ENCODE measurements at regions not wholly inside any gene's neighbourhood (a gene's known extent, or its start where the extent isn't known, plus 50 kb on each side); places are given as distances from the start of the nearest gene placed in this dataset.

DNA sequence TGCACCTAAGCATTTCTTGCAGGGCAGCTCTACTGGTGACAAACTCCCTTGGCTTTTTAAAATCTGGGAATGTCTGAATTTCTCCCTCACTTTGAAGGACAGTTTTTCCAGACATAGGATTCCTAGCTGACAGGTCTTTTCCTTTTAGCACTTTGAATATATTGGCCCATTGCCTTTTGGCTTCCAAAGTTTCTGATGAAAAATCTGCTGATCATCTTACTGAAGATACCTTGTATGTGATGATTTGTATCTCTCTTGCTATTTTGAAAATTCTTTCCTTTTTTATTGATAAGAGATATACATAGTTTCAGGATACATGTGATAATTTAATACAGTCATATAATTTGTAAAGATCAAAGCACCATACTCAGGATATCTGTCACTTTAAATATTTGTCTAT is 211.1 kb downstream of the ZIC5 start:
- TF ChIP-seq CTCF (IDR thresholded peaks at IDR 0.05; ENCODE audit: poor library complexity) (no peak), EZH2phosphoT487 (IDR thresholded peaks at IDR 0.05; ENCODE audit: low read depth, severe bottlenecking, unreplicated experiment) (no peak), EZH2 (IDR thresholded peaks at IDR 0.05; ENCODE audit: borderline replicate concordance) (no peak)

Measured in hepatocyte (in vitro differentiated cells).